COLO829 (cell line): ENCODE measurements at regions not wholly inside any gene's neighbourhood (a gene's known extent, or its start where the extent isn't known, plus 50 kb on each side); places are given as distances from the start of the nearest gene placed in this dataset.
"Not testable (repeated sequence)": the region's sequence is repeated elsewhere in the genome, so short reads cannot be mapped to it uniquely, and the experiment has no call there.

Experiments
- DNase-seq: peaks from one replicate; pipeline ENCODE4 v3.0.0; 2012; ENCODE audit warnings: low spot score

DNA sequence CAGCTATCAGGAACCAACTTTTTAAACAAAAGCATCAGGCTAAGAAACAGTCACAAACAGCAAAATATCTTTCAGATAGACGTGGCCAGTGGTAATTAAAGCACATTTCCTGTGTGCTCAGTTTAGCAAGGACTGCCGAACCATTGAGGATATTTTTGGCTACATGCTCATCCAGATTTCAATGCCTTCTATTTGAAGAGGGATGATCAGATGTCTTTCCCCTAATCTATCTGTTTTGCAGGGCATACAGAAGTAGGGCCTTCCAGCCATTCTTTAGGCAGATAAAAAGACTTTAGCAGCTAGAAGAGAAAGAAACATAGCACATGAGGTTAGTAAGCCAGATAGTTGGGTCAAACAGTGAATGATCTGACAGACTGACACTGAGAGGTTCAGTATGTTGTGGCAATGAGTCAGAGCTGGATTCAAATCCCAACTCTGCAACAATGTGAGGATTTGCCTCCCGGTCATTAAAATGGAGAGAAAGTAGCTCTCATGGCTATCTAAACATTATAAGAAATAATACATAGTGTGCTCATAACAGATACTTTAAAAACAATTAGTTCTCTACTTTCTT is 100.0 kb upstream of the PRKG2 start:
- DNase-seq = no peak

GRCh38 chr4:81314196-81314896 is 99.3 kb upstream of the PRKG2 start:
- no peak for DNase-seq

- DNase-seq = no peak
Observed at GRCh38 chr4:81307991-81308390, 93.0 kb upstream of the PRKG2 start.

DNA sequence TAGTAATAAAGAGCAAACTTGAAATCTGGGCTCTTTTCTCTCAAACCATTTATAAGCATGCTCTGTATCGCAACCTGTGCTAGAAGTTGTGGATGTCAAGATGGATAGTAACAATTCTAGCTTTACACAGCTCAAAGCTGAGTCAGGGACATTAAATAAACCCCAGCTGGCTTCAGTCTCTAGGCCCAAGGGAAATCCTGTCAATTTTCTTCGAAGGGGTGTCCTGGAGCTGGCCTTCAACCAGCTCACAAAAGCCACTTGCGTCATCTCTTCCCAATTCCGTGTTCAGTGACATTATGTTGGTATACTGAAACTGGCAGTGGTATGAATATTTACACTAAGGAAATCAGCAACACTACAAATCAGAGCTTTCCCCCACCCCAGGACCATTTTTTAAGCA is 89.8 kb upstream of the PRKG2 start:
- no peak for DNase-seq

GRCh38 chr4:81300352-81300751 is 85.3 kb upstream of the PRKG2 start:
- DNase-seq = not testable (repeated sequence)

- DNase-seq = no peak
Observed at GRCh38 chr4:81290813-81291212, 75.8 kb upstream of the PRKG2 start.

GRCh38 chr4:81287101-81287500 is 72.1 kb upstream of the PRKG2 start:
- DNase-seq = no peak

DNA sequence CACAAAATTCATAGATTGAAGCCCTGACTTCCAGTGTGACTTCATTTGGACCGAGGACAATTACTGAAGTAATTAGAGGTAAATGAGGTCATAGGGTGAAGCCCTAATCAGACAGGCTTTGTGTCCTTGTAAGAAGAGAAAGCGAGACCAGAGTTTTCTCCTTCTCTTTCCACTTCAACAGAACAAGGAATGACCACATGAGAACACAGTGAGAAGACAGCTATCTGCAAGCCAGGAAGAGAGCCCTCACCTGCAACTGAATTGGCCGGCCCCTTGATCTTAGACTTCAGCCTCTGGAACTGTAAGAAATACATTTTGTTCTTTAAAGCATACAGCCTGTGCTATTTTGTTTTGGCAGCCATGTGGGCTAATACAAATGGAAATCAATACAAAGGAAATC is 67.1 kb upstream of the PRKG2 start:
- DNase-seq = no peak

DNA sequence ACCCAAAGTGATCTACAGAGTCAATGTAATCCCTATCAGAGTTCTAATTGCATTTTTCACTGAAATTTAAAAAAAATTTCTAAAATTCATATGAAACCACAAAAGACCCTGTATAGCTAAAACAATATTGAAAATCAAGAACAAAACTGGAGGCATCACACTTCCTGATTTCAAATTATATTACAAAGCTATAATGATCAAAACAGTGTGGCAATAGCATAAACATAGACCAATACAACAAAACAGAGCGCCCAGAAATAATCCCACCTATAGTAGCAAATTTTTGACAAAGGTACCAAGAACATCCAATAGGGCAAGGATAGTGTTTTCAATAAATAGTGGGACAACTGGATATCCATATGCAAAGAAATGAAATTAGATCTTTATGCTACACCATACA is 59.4 kb upstream of the PRKG2 start:
- no peak for DNase-seq

- DNase-seq = no peak
Observed at GRCh38 chr4:81272671-81273070, 57.6 kb upstream of the PRKG2 start.
